Neuronal stem cell (in vitro differentiated cells): ENCODE measurements at regions not wholly inside any gene's neighbourhood (a gene's known extent, or its start where the extent isn't known, plus 50 kb on each side); places are given as distances from the start of the nearest gene placed in this dataset.
A peak's percentile ranks its signal among the peaks of the same experiment; 100 is the strongest.

Source experiments
- DNase-seq: peaks from one replicate; pipeline ENCODE4 v3.0.0-alpha.2; 2013; ENCODE audit warnings: low spot score
- H2AFZ ChIP-seq: one replicate; pipeline ENCODE4 v1.6.1; 2013; ENCODE audit warnings: mild to moderate bottlenecking, low read length, inconsistent platforms
- H2AK5ac ChIP-seq: 2 replicates; pipeline ENCODE4 v1.6.1; 2013; ENCODE audit warnings: low read depth, mild to moderate bottlenecking, inconsistent platforms, low read length, moderate library complexity, mixed read lengths
- H2BK120ac ChIP-seq: 2 replicates; pipeline ENCODE4 v1.6.1; 2013; ENCODE audit warnings: low read depth, mild to moderate bottlenecking, inconsistent platforms, low read length, moderate library complexity, mixed read lengths
- H2BK12ac ChIP-seq: one replicate; pipeline ENCODE4 v1.6.1; 2013; ENCODE audit warnings: low read length, inconsistent platforms
- H2BK15ac ChIP-seq: 2 replicates; pipeline ENCODE4 v1.6.1; 2013; ENCODE audit warnings: mild to moderate bottlenecking, low read length, inconsistent platforms, mixed read lengths
- H2BK5ac ChIP-seq: one replicate; pipeline ENCODE4 v1.6.1; 2013; ENCODE audit warnings: inconsistent platforms, mild to moderate bottlenecking, low read length, moderate library complexity
- H3K14ac ChIP-seq: one replicate; pipeline ENCODE4 v1.6.1; 2013; ENCODE audit warnings: low read length, inconsistent platforms
- H3K18ac ChIP-seq: 2 replicates; pipeline ENCODE4 v1.6.1; 2013; ENCODE audit warnings: low read length, inconsistent platforms
- H3K23ac ChIP-seq: 2 replicates; pipeline ENCODE4 v1.6.1; 2013; ENCODE audit warnings: low read depth, mild to moderate bottlenecking, mixed read lengths, low read length, inconsistent platforms; ENCODE audit not compliant: poor library complexity
- H3K27ac ChIP-seq: replicated peaks from 3 replicates; pipeline ENCODE4 v1.5.1; 2013; ENCODE audit warnings: low read length, inconsistent platforms
- H3K27me3 ChIP-seq, 3 experiments: 2 replicates each; pipeline ENCODE4 v1.6.1; 2013; ENCODE audit warnings: low read length in 3 of 3, mild to moderate bottlenecking in 2 of 3, inconsistent platforms in 1 of 3, low read depth in 1 of 3, mixed read lengths in 1 of 3, moderate library complexity in 1 of 3; ENCODE audit not compliant: control insufficient read depth in 3 of 3, insufficient read depth in 3 of 3
- H3K36me3 ChIP-seq, 2 donors: replicated peaks in 1 of 2; 2 replicates each; pipeline ENCODE4 v1.6.1; 2013; ENCODE audit warnings: low read length in 2 of 2; ENCODE audit not compliant: control insufficient read depth in 2 of 2, insufficient read depth in 2 of 2
- H3K4ac ChIP-seq: 2 replicates; pipeline ENCODE4 v1.6.1; 2013; ENCODE audit warnings: inconsistent platforms, mild to moderate bottlenecking, low read length, moderate library complexity
- H3K4me1 ChIP-seq, 2 donors: 1 replicate in 1 of 2; 2 replicates in 1 of 2; pipeline ENCODE4 v1.6.1; 2013; ENCODE audit warnings: low read length in 2 of 2, low read depth in 1 of 2; ENCODE audit not compliant: control insufficient read depth in 2 of 2, insufficient read depth in 1 of 2
- H3K4me2 ChIP-seq: one replicate; pipeline ENCODE4 v1.6.1; 2013; ENCODE audit warnings: mild to moderate bottlenecking, low read length, inconsistent platforms; ENCODE audit not compliant: insufficient read depth, poor library complexity, severe bottlenecking
- H3K4me3 ChIP-seq, 2 donors: 2 replicates each; pipeline ENCODE4 v1.5.1; 2013; ENCODE audit warnings: low read length in 2 of 2, mild to moderate bottlenecking in 2 of 2, inconsistent platforms in 1 of 2, moderate library complexity in 1 of 2
- H3K79me1 ChIP-seq: one replicate; pipeline ENCODE4 v1.6.1; 2013; ENCODE audit warnings: low read depth, mild to moderate bottlenecking, inconsistent platforms, low read length, moderate library complexity
- H3K9ac ChIP-seq: one replicate; pipeline ENCODE4 v1.6.1; 2013; ENCODE audit warnings: mild to moderate bottlenecking, low read depth, low read length, inconsistent platforms; ENCODE audit not compliant: poor library complexity
- H3K9me3 ChIP-seq, 2 donors: replicated peaks in 1 of 2; 2 replicates each; pipeline versions ENCODE3 to v1.6.1; 2013; ENCODE audit warnings: low read length in 2 of 2, mild to moderate bottlenecking in 2 of 2, inconsistent platforms in 1 of 2, low read depth in 1 of 2, mixed read lengths in 1 of 2, moderate library complexity in 1 of 2; ENCODE audit not compliant: control insufficient read depth in 2 of 2, insufficient read depth in 1 of 2
- H4K8ac ChIP-seq: one replicate; pipeline ENCODE4 v1.6.1; 2013; ENCODE audit warnings: low read depth, mild to moderate bottlenecking, inconsistent platforms, low read length, moderate library complexity
- H4K91ac ChIP-seq: one replicate; pipeline ENCODE4 v1.6.1; 2013; ENCODE audit warnings: low read length, low read depth, mild to moderate bottlenecking, inconsistent platforms; ENCODE audit not compliant: poor library complexity
- WGBS, 2 donors: extraction: QIAGEN DNeasy Blood & Tissue Kit; methylation state at CpG; one replicate each; pipeline ENCODE4 v1.1.7; 2013; ENCODE audit warnings: missing lambda C conversion rate in 2 of 2, mixed read lengths in 1 of 2; ENCODE audit not compliant: insufficient read length in 2 of 2, insufficient replicate concordance in 1 of 2; ENCODE audit errors: extremely low coverage in 2 of 2; 5-methylcytosine and 5-hydroxymethylcytosine counted together

DNA sequence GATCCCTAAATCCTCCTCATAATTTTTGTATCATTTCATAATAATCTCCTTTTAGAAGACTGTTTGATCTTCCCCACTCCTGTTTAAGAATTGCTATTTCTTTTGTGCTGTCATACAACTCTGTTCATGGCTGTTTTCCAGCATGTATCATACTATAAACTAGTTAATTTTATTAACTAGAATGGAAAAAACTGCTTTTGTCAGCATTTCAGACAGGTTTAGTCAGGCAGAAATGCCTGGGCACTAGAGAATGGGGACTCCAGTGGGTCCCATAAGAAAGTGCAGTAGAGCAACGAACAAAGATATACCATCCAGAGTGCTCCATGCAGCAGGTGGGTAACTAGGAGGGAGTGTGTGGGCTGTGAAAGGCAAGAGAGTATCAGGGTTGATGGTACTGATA is 523.9 kb downstream of the PLOD2 start:
- Histone ChIP-seq H2BK120ac (no peak overlapping the region), H3K23ac (no peak overlapping the region), H2BK12ac (no peak overlapping the region), H2BK5ac (no peak overlapping the region), H3K9me3 (peaks cover 0 to 4% of the 10 kb centered on the region in 2 donors), H3K4ac (no peak overlapping the region), H4K8ac (no peak overlapping the region), H3K14ac (no peak overlapping the region), H3K36me3 (no peaks in the 10 kb centered on the region), H3K27ac (no peak overlapping the region), H3K4me1 (no peaks in the 10 kb centered on the region), H3K27me3 (no peaks in the 10 kb centered on the region), H3K9ac (no peak overlapping the region), H3K18ac (no peak overlapping the region), H3K79me1 (no peaks in the 10 kb centered on the region), H2AFZ (no peak overlapping the region), H3K4me2 (no peak overlapping the region), H2BK15ac (no peak overlapping the region), H3K4me3 (no peak overlapping the region), H2AK5ac (no peak overlapping the region), H4K91ac (no peak overlapping the region)
- WGBS, 2 donors: no CpG with 5 or more reads among the region's 1 CpG
- DNase-seq: no peak

DNA sequence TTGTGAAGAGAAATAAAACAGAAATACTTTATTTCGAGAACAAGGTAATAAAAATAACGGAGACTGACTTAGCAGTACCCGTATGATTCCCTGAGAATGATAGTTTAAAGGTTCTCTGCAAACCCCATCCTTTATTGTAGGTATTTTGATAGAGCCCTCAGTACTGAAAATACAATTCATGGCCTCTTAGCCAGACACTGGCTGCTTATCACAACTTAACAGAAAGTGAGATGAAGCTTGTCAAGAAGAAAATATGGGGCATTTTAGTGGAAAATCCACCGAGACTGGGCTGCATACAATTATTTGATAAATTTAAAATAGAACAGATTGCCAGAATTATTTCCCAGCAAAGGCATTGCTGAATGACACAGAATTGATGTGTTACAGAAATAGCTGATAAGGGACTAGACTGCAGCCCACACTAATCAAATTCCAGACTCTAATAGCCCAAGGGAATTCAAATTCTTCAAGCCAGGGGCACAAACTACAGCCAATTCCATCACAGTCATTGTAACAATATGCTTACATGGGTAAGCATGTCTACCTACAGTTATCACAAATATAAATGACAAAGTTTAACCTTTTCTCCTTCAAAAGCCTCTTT is 521.9 kb downstream of the PLOD2 start:
- WGBS, 2 donors: no CpG with 5 or more reads among the region's 4 CpGs
- no peak overlapping the region for H3K9ac ChIP-seq
- H4K8ac ChIP-seq: no peak overlapping the region
- no peak overlapping the region for H3K4ac ChIP-seq
- H3K36me3 ChIP-seq: no peaks in the 10 kb centered on the region
- no peaks in the 10 kb centered on the region for H3K79me1 ChIP-seq
- no peak for DNase-seq
- no peak overlapping the region for H2BK15ac ChIP-seq
- H3K9me3 ChIP-seq: no peaks in the 10 kb centered on the region
- no peaks in the 10 kb centered on the region for H3K27me3 ChIP-seq
- no peaks in the 10 kb centered on the region for H3K4me1 ChIP-seq
- H4K91ac ChIP-seq: no peak overlapping the region
- no peak overlapping the region for H3K4me2 ChIP-seq
- H2BK12ac ChIP-seq: no peak overlapping the region
- H2AK5ac ChIP-seq: no peak overlapping the region
- H3K14ac ChIP-seq: no peak overlapping the region
- no peak overlapping the region for H2BK120ac ChIP-seq
- H3K23ac ChIP-seq: no peak overlapping the region
- H2AFZ ChIP-seq: no peak overlapping the region
- no peak overlapping the region for H3K18ac ChIP-seq
- no peak overlapping the region for H3K4me3 ChIP-seq
- no peak overlapping the region for H3K27ac ChIP-seq
- H2BK5ac ChIP-seq: no peak overlapping the region

DNA sequence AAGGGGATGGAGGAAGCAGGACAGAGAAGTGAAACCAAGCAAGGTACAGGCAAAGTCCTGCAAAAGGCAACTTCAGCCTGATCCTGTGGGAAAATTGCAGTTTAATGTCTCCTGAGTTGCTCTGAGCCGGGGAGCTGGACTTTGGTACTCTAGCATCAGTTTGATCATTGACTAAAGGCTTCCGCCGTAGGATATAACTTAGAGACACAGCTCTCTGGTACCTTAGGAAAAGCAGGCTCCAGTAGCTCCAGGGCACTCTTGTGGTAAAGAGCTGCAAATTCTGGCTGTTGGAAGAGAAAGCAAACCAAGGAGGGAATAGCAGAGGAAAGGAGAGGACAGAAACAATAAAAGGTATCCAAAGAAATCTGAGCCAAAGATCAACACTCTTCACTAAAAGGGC is 521.1 kb downstream of the PLOD2 start:
- Histone ChIP-seq H3K4ac (no peak overlapping the region), H3K4me1 (no peaks in the 10 kb centered on the region), H2BK120ac (no peak overlapping the region), H3K27ac (no peak overlapping the region), H3K4me2 (no peak overlapping the region), H2BK12ac (no peak overlapping the region), H2BK15ac (no peak overlapping the region), H2AK5ac (no peak overlapping the region), H3K14ac (no peak overlapping the region), H3K23ac (no peak overlapping the region), H3K36me3 (no peaks in the 10 kb centered on the region), H4K8ac (no peak overlapping the region), H3K79me1 (no peaks in the 10 kb centered on the region), H3K9ac (no peak overlapping the region), H3K18ac (no peak overlapping the region), H3K27me3 (no peaks in the 10 kb centered on the region), H3K4me3 (no peak overlapping the region), H3K9me3 (no peaks in the 10 kb centered on the region), H2BK5ac (no peak overlapping the region), H2AFZ (peak overlapping the region; percentile 43), H4K91ac (no peak overlapping the region)
- no CpG with 5 or more reads among the region's 3 CpGs for WGBS, 2 donors
- no peak for DNase-seq

DNA sequence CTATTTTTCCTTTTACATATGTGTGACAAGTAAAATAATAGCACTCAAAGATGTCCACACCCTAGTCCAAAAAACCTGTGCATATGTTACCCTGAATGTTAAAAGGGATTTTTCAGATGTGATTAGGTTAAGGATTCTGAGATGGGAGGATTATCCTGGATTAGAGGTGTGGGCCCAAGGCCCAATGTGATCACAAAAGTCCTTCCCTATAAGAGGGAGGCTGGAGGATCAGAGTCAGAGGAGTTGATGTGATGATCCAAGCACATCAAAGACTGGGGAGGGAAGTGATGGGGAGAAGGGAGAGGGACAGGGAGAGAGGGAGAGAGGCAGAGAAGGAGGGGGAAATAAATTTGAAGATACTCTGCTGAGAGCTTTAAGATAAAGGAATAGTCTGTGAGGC is 512.6 kb downstream of the PLOD2 start:
- DNase-seq: no peak

More for the DNA sequence above, 512.6 kb downstream of the PLOD2 start:
- Histone ChIP-seq H3K4me3 (no peak overlapping the region), H2AK5ac (no peak overlapping the region), H4K91ac (no peak overlapping the region), H4K8ac (no peak overlapping the region), H2BK12ac (no peak overlapping the region), H3K4ac (no peak overlapping the region), H3K36me3 (no peaks in the 10 kb centered on the region), H2BK15ac (no peak overlapping the region), H3K18ac (no peak overlapping the region), H2BK5ac (no peak overlapping the region), H2BK120ac (no peak overlapping the region), H3K9me3 (no peaks in the 10 kb centered on the region), H3K4me1 (no peaks in the 10 kb centered on the region), H3K23ac (no peak overlapping the region), H3K79me1 (no peaks in the 10 kb centered on the region), H2AFZ (peak overlapping the region; percentile 58), H3K14ac (no peak overlapping the region), H3K27me3 (no peaks in the 10 kb centered on the region), H3K4me2 (no peak overlapping the region), H3K9ac (no peak overlapping the region), H3K27ac (no peak overlapping the region)
